T47D (cell line): ENCODE measurements at regions not wholly inside any gene's neighbourhood (a gene's known extent, or its start where the extent isn't known, plus 50 kb on each side); places are given as distances from the start of the nearest gene placed in this dataset.

ENCODE experiments used
- DNase-seq, 2 experiments: peaks; one replicate each; pipeline versions ENCODE4 v3.0.0 to v3.0.0-alpha.2; 2011 to 2012; ENCODE audit warnings: low read depth in 1 of 2, low spot score in 1 of 2
- JUND ChIP-seq: IDR thresholded peaks from 2 replicates; pipeline ENCODE4 v1.6.1; 2012; ENCODE audit warnings: low read depth
- in situ Hi-C: cut with HindIII; loops from 2 replicates; pipeline ENCODE4 v1.10.0; 2016; ENCODE audit warnings: low sequenced_read_pairs, low pct_unique_long_range_greater_than_20kb

DNA sequence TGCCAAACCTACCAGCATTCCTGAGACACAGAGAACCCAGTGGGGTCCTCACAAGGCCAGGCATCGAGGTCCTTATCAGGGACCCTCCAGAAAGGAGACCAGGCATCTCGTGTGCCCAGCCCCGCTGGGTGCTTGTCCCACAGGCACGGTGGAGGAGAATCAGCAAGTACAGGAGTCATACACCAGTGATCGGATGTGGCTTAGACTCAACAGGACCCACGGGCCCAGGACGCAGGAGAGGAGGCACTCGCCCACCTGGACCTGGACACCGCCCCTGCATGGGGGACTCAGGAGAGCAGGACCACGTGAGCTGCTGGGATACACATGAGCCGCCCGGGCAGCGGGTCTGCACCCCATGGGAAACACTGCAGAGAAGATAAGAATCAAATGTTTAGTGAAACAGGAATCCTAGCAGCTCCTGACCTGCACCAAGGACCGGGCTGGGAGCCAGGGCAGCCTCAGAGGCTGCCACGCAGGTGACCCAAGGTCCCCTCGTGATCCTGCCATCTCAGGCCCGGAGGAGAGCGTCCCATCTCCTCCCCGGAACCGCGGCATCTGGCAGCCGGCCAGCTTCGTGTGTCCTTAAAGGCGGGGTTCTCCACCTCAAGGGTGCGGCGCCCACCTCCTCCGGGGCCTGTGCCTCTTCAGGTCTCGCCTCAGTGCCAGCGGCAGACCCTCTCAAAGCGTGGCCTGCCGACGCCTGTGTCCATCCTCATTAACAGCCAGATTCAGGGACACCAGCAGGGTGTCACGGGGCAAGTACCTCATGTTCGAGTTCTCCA is 59.2 kb downstream of the FOXL3 start:
- in situ Hi-C loops = no loop called here
- TF ChIP-seq JUND = no peak
- peak in 1 of 2 experiments; percentile 45 for DNase-seq

GRCh38 chr7:351256-351655 is 61.3 kb downstream of the FOXL3 start:
- in situ Hi-C loops = no loop called here

GRCh38 chr7:351681-352480 is 61.9 kb downstream of the FOXL3 start:
- DNase-seq = no peak
- in situ Hi-C loops = no loop called here
- no peak for TF ChIP-seq JUND

More at GRCh38 chr7:351256-351655, 61.3 kb downstream of the FOXL3 start:
- no peak for DNase-seq
- TF ChIP-seq JUND = no peak

DNA sequence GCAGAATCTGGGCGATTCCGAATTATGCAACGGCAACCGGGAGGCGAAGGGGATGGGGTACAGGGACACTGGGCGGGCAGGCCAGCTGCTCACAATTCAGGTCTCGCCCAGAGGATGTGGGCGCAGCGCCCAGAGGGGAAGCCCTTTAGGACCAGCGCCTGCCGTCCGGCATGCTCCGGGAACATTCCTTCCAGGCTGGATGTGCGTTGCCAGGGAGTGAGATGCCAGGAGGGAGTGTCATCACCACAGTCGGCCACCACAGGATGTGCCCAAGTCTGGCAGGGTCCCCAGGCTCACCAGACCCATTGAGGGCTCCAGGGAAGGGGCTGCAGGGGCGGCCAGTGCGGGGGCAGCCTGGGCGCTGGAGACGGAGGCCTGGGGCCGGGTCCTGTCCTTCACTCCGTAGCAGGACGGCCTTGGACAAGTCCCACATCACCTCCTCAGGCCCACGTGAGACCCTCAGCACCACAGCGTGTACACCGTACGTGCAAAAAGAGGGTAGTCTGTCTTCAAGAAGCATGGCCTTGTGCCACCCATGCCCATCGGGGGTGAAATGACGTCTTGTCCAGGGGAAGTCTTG is 63.9 kb downstream of the FOXL3 start:
- no peak for DNase-seq
- in situ Hi-C loops = no loop called here
- no peak for TF ChIP-seq JUND

- no peak for DNase-seq
- TF ChIP-seq JUND = no peak
- in situ Hi-C loops = no loop called here
Observed at GRCh38 chr7:354597-355470, 64.9 kb downstream of the FOXL3 start.

DNA sequence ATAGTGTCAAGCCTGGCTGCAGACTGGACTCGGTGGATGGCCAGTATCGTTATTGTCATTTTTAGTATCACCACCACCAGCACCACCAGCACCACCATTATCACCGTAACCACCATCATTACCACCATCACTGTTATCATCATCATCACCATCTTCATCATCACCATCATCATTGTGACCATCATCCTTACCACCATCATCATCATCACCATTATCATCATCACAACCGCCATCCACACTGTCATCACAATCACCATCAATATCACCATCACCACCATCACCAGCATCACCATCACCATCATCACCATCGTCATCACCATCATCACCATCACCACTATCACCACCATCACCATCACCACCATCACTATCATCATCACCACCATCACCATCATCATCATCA is 65.6 kb downstream of the FOXL3 start:
- TF ChIP-seq JUND = no peak
- in situ Hi-C loops = no loop called here
- DNase-seq = no peak

DNA sequence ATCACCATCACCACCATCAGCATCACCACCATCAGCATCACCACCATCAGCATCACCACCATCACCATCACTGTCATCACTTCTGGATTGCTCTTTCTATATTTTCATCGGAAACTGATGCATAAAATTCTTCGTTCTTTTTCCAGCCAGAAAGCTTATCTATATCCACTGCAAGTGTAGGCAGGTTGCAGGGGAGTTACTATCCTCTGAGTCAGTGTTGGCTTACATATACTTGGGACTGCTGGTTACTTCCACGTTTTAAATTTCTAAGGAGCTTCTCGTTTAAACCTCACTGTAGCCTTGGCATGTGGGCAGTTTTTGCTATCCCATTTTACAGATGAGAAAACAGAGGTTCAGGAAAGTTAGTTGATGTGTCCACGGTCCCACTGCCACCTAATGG is 66.1 kb downstream of the FOXL3 start:
- TF ChIP-seq JUND = no peak
- DNase-seq = no peak
- in situ Hi-C loops = no loop called here

DNA sequence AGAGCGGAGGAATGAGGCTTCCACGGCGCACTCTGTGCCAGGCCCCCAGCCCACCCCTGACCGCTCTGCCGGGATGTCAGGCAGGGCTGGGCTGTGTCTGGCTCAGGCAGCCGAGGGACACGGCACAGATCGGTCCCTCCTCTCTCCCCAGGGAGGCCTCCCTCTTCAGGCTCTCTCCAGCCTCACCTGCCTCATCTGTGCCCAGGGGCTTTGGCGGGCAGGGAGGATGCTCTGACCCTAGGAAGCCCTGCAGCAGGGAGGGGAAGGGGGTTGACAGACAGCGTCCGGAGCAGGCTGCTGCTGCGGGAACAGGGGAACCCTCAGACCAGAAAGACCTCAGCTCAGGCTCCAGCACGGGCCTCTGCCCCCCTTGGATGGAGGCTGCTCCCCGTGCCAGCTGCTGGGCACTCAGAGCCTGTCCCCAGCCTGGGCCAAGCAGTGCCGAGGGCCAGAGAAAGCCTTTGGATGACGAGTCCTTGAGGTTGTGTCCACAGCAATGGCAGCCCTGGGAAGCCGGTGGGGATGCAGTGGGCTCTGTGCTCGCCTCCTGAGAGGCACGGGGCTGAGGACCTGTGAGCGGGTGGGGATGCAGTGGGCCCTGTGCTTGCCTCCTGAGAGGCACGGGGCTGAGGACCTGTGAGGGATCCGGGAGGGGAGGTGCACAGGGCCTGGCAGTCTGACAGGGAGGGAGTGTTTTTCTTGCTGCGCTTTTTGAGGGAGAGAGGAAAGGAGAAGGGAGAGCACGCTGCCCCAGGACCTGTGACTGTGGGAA is 66.9 kb downstream of the FOXL3 start:
- in situ Hi-C loops = no loop called here
- DNase-seq = no peak
- no peak for TF ChIP-seq JUND

DNA sequence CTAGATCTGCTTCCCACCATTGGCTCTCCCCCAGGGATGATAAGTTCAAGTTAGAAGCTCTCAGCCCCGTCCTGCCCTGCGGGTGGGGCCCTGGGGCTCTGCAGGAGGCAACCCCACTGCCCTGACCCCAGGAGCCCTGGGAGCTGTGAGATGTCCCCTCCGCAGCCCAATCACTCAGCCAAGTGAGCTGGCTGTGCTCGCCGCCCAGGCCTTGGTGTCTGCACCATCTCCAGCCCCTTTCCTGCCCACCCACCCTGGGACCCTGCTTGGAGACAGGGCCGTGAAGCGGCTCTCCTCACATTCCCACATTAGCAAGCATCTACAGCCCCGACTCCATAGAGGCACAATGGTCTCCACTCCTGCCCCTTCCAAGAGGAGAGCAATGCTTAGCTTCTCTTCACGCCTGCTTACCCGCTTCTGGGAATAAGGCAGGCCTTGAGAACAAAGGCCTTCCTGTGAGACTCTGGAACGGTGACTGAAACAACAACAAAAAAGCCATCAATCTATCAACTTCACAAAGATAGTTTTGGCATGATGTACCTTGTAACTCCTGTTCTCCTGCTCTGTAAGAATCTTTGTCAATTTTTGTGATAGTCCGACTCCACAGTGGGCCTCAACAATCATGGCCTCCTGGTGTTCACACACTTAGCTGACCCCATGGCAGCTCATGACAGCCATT is 67.7 kb downstream of the FOXL3 start:
- in situ Hi-C loops = no loop called here
- no peak for TF ChIP-seq JUND
- DNase-seq = no peak

DNA sequence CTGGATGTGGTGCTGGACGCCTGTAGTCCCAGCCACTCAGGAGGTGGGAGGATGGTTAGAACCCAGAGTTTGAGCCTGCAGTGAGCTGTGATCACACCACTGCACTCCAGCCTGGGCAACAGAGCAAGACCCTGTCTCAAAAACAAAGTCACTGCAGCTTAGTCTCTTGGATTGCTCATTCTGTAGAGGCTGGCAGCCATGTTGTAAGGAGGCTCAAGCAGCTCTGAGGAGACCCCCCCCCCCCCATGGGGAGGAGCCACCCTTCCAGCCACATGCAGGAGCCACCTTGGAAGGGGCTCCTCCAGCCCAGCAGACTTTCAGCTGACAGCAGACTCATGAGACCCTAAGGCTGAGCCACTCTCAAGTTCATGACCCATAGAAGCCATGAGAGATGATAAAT is 68.4 kb downstream of the FOXL3 start:
- in situ Hi-C loops = no loop called here
- TF ChIP-seq JUND = no peak
- DNase-seq = no peak

DNA sequence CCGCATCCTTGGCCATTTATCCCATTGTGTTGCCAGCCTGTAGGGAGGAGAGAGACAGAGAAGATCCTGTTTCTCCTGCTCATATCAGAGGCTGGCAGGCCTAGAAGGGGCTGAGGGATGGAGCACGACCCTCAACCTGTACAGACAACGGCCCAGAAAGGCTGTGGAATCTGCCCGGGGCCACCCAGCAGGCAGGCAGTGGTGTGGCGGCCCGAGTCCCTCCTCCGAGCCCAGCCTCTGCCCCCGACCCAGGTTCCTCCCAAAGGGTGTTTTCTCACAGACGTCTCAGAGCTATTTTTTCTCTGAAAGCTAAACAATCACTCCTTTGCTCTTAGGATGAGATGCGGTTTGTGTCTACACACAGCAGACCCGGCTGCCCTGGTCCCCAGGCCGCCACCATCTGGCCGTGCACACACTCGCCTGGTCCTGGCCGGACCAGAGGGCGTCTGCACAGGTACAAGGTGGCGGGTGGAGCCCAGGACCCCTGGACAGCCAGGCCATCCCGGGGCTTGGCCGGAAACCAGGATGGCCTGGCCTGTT is 69.3 kb downstream of the FOXL3 start:
- no peak for DNase-seq
- in situ Hi-C loops = no loop called here
- TF ChIP-seq JUND = no peak
